ENCODE measurements at regions not wholly inside any gene's neighbourhood (a gene's known extent, or its start where the extent isn't known, plus 50 kb on each side); places are given as distances from the start of the nearest gene placed in this dataset.
"Not testable (repeated sequence)": the region's sequence is repeated elsewhere in the genome, so short reads cannot be mapped to it uniquely, and the experiment has no call there.

DNA sequence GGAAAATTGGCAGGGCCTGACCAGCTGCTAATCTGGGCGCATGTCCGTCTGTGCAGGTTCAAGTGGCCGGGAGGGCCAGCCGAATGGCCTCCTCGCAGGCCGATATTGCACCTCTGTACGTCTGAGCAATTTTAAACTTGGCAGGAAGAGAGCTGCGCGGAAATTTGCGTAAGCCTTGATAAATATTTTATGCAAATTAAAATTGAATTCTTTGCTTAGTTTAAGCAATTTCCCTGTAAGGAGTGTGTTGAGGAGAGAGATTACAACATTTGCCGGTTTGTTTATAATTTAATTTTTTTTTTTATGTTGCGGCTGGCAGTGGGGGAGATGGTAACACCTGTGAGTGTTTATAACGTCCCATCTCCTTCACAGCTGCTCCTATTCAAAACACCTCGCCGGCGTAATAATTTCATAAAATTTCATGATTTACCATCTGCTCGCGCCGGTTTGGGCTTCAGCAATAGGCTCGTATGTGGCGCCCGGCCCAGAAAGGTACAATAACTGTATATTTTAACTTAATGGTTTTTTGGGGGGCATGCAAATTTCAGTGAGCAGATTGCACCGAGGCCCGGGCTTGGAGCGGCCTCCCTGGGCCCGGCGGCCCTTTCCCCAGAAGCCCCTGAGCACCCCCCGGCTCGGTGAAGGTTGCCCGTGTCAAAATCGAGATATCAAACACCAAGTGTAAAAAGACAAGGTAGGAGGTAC lies 269.4 kb upstream of the MVB12B start:
- no peak for DNase-seq

DNA sequence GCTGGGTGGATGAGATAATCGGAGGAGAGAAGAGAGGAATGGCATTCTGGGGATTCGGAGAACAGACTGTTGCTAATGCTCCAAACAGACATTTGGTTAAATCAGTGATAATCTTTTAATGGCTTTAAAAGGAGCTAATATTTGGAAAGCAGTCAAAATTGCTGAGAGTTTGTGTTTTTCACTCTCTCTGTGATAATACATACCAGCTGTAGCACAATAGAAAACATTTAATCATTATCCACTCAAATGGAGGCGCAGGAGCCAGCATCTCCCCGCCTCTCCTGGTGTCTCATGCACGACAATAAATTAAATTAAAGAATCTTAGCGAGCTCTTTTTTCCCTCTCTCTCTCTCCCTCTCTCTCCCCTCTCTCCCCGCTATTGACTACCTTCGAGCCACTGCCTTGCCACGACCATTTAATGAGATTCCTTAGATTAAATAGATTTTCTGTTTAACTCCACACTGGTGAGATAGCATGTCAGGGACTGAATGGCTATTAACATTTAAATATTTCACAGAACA lies 268.6 kb upstream of the MVB12B start:
- no peak for DNase-seq

GRCh38 chr9:126058591-126058990 lies 268.0 kb upstream of the MVB12B start:
- DNase-seq = no peak

DNA sequence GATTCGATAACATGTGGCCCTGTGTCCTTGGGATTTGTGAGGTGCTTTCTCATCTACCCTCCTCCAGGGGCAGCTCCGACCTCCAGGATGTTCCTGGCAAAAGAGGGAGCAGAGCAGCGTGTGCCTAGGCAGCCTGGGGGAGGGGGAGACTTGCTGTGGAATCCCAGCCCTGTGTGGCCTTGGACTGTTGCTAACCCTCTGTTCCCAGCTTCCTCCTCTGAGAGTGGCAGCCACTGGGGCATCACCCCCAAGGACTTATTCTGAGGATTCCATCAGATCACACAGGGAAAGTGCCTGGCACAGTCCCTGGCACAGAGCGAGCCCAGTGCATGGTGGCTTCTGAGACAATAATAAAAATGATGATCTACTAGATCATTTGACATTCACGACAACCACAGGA lies 265.1 kb upstream of the MVB12B start:
- DNase-seq = no peak

DNA sequence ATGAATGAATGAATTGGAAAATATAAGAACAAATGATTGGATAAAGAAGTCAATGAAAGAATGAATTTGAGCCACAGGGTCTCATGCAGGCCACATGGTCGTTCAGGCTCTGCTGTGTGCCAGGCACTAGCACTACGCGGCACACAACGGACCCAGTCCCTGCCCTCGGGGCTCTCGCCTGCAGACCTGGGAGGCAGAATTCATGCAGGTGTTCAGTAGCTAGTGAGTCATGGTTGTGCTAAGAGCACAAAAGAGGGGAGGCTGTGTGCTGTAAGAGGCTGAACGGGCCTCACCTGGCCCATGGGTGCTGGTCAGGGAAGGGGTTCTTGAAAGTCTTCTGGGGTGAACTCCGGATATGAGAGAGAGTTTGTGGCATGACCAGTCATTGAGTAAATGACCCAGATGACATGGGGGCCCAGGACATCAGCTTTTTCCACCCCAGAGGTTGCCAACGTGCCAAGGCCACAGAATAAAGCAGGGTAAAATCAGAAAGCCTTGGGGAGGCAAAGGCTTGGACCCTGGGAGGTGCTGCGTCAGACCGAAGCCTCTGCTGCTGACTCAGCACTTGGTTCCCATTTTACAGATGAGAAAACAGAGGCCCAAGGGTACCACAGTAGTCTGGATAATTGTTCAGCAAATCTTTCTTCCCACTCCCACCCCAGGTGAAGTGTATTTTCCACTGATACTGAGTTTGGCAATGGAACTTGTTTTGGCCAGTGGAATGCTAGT lies 264.3 kb upstream of the MVB12B start:
- no peak for DNase-seq

GRCh38 chr9:126063326-126063725 lies 263.3 kb upstream of the MVB12B start:
- DNase-seq = no peak

GRCh38 chr9:126066131-126066530 lies 260.5 kb upstream of the MVB12B start:
- no peak for DNase-seq

- DNase-seq = no peak
Measured at GRCh38 chr9:126067031-126067734, 259.4 kb upstream of the MVB12B start.

- DNase-seq = no peak
Measured at GRCh38 chr9:126068534-126069230, 257.9 kb upstream of the MVB12B start.

DNA sequence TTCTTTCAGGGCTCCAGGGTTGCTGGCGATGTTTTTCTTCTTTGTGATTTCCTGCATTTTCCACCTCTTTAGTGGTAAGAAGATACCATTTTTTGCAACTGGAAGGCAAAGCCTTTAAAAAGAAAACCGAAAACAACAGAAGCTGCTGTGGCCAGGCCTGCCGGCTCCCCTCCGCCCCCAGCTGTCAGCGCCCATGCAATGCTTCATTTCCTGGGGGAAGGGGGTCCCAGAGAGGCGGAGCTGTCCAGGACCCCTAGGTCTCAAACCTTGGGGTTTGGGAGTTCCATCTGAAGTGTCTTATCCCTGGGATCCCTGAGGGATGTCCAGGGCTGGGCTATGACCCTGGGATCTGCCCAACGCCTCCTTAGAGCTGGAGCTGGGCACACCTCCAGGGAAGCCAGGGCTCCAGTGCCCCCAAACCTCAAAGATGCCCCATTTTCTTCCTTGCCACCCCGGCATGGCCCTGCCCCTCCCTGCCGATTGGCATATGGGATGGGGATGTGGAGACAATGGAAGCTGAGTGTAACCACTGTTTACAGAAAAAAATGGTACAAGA lies 257.2 kb upstream of the MVB12B start:
- no peak for DNase-seq

DNA sequence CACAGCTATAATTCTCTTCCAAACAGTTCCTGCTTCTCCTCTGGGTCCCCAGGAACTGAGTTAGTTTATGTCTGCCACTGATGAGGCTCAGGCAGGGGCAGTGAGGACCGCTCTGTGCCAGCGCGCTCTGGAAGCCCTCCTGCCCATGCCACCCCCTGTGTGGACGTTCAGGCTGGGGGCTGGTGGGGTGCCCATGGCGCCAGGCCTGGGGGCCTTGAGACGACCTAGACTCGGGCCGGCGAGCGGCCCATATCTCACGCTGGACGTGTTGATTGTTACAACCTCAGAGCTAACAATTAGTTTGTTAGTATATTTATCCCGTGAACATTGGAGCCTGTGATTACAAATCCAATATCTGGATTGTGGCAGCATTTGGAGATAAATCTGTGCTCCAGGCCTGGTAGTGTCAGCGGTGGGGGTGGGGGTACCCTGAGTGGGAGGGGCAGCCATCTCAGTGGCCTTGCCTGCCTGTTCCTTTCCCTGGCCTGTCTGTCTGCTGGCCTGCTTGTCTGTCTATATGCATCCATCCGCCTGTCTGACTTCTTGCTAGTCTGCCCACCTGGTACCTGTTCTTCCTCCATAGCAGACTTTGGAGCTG lies 256.5 kb upstream of the MVB12B start:
- no peak for DNase-seq

DNA sequence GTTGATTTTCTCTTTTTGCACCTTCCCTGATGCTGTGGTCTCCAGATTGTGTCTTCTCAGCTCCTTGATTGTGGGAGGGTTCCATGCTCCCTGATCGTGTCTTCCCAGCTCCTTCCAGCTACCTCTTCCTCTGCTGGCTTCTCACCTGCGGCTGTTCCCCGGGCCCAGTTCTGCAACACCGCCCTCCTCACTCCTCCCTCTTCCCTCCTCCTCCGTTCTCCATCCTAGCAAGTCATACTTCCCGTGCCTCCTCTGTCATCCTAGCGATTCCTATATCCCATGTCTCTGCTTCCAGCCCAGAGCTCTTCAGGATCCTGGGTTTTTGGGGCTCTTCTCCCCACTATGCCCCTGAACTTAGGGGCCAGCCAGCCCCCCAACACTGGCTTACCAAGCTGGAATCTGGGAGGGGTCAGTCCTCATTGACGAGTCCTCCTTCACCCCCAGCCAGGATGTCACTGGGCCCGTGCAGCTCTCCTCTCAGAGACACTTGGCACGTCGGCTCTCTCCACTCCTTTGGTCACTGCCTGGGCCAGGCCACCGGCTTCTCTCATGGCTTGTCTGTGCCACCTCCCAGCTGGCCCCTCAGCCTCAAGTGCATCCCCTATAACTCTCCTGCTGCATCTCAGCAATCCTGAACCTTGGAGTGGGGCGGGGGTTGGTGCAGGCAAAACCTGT lies 255.4 kb upstream of the MVB12B start:
- DNase-seq = no peak

DNA sequence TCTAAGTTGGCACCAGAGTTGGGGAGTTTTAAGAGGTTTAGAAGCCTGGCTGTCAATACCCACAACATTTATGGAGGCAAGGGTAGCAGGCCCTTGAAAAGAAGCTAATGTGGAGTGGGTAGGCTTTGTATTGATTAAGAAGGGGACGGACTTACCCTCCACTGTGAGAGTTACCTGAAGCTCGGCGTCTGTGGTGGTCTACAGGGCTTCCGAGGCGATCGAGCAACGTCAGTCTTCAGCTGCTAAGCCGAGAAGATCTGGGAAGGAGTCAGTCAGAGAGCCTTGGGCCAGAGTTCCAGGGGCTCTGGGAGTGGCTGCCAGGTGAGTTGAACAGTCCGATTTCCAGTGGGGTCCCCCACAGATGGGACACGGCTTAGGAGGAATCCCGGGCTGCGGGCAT lies 249.0 kb upstream of the MVB12B start:
- not testable (repeated sequence) for DNase-seq

- no peak for DNase-seq
Measured at GRCh38 chr9:126080641-126081040, 246.0 kb upstream of the MVB12B start.

DNA sequence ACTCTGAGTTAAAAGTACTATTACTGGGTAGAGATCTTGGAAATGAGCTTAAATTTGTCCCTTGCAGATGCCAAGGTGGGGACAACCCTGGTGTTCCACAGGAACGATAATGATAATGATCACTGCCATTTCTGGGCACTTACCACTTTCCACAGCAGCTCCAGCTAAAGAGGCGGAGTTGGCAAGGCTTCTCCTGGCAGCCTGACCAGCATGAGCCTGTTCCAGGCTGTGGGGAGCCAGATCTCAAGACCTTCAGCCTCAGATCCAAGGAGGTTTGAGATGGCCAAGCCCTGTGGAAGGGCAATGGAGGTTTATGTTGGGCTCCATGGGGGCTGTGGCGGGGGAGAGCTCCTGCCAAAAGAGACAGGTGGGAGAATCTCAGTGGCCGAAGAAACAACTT lies 244.9 kb upstream of the MVB12B start:
- no peak for DNase-seq

DNA sequence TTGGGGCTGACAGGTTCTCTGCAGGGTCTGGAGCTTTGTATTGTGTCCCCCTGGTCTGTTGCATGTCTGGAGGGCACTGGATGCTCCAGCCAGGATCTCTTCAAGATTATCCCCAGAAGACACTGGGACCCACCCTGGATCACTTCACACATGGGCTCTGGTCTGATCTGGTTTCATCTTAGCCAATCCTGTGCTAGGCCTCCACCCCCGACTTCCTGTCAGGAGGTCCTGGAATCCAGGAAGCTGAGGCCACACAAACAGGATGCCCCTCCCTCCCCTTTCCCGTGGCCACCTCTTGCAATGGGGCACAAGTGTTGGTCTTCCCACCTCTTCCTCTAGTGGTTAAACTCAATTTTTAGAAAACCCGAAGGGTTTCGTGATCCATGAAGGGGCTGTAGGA lies 242.6 kb upstream of the MVB12B start:
- no peak for DNase-seq

- DNase-seq = no peak
Measured at GRCh38 chr9:126084696-126085095, 241.9 kb upstream of the MVB12B start.

- DNase-seq = no peak
Measured at GRCh38 chr9:126085170-126085569, 241.5 kb upstream of the MVB12B start.

- DNase-seq = no peak
Measured at GRCh38 chr9:126088336-126088735, 238.3 kb upstream of the MVB12B start.

DNA sequence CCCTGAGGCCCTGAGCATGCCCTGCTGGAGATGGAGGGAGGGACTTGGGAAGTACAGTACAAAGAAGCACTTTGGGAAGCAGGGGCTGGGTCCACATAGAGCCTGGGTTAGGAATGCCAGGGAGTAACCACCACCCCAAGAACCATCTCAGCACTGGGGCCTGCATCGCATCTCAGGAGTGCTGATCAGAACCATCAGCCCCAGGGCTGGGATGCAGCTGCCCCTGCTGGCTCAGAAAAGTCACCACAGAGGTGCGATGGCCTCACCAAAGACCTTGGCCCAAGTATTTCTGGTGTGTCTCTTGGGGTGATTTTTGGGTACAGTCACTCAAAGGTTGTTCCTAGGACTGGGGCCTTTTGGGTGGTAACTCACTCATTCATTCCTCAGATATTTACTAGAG lies 236.8 kb upstream of the MVB12B start:
- DNase-seq = no peak

DNA sequence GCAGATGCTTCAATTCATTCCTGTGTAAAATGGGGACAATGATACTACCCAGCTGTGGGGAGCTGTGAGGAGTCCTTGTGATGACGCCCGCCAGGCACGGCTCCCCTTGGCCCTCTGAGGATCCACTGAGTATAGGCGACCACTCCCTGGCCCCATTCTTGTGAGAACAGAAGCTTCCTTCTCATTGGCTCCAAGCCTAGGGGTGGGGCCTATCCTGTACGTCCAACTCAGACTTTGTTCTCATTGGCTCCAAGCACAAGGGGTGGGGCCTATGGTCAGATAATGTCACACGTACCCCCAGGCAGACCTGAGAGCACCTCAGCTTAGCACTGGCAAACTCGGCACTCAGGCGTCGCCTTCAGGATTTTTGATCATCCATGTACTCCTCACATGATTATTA lies 232.9 kb upstream of the MVB12B start:
- DNase-seq = peak; percentile 6

Measured in hematopoietic multipotent progenitor cell treated with erythropoietin and hydrocortisone succinate and interleukin-3 and kit ligand, for 8 days (in vitro differentiated cells).